ENCODE measurements at regions not wholly inside any gene's neighbourhood (a gene's known extent, or its start where the extent isn't known, plus 50 kb on each side); places are given as distances from the start of the nearest gene placed in this dataset.

GRCh38 chr9:72428329-72428728 is 63.3 kb upstream of the ZFAND5 start:
- TF ChIP-seq CTCF (IDR thresholded peaks at IDR 0.05; ENCODE audit: low read length, missing control alignments): no peak
- H3K4me3 ChIP-seq (replicated peaks; ENCODE audit: low read depth, low read length): no peak overlapping the region
- peak; percentile 83 for DNase-seq (ENCODE audit: low read depth)

- no peak overlapping the region for H3K4me3 ChIP-seq (replicated peaks; ENCODE audit: low read depth, low read length)
- no peak for TF ChIP-seq CTCF (IDR thresholded peaks at IDR 0.05; ENCODE audit: low read length, missing control alignments)
- DNase-seq (ENCODE audit: low read depth): peak; percentile 29
Observed at GRCh38 chr9:72427801-72428200, 62.8 kb upstream of the ZFAND5 start.

- no peak for DNase-seq (ENCODE audit: low read depth)
- TF ChIP-seq CTCF (IDR thresholded peaks at IDR 0.05; ENCODE audit: low read length, missing control alignments): no peak
- H3K4me3 ChIP-seq (replicated peaks; ENCODE audit: low read depth, low read length): no peak overlapping the region
Observed at GRCh38 chr9:72424131-72424530, 59.1 kb upstream of the ZFAND5 start.

GRCh38 chr9:72422214-72422613 is 57.2 kb upstream of the ZFAND5 start:
- H3K4me3 ChIP-seq (replicated peaks; ENCODE audit: low read depth, low read length): no peak overlapping the region
- DNase-seq (ENCODE audit: low read depth): no peak
- no peak for TF ChIP-seq CTCF (IDR thresholded peaks at IDR 0.05; ENCODE audit: low read length, missing control alignments)

GRCh38 chr9:72420783-72421182 is 55.8 kb upstream of the ZFAND5 start:
- H3K4me3 ChIP-seq (replicated peaks; ENCODE audit: low read depth, low read length): no peak overlapping the region
- TF ChIP-seq CTCF (IDR thresholded peaks at IDR 0.05; ENCODE audit: low read length, missing control alignments): no peak
- DNase-seq (ENCODE audit: low read depth): no peak

- no peak for DNase-seq (ENCODE audit: low read depth)
- H3K4me3 ChIP-seq (replicated peaks; ENCODE audit: low read depth, low read length): no peak overlapping the region
- TF ChIP-seq CTCF (IDR thresholded peaks at IDR 0.05; ENCODE audit: low read length, missing control alignments): no peak
Observed at GRCh38 chr9:72415948-72416347, 50.9 kb upstream of the ZFAND5 start.

- no peak overlapping the region for H3K4me3 ChIP-seq (replicated peaks; ENCODE audit: low read depth, low read length)
- no peak for DNase-seq (ENCODE audit: low read depth)
- TF ChIP-seq CTCF (IDR thresholded peaks at IDR 0.05; ENCODE audit: low read length, missing control alignments): no peak
Observed at GRCh38 chr9:72415163-72415562, 50.2 kb upstream of the ZFAND5 start.
